IgD-negative memory B cell (primary cell): ENCODE measurements at regions not wholly inside any gene's neighbourhood (a gene's known extent, or its start where the extent isn't known, plus 50 kb on each side); places are given as distances from the start of the nearest gene placed in this dataset.
A peak's percentile ranks its signal among the peaks of the same experiment; 100 is the strongest.
"Not testable (repeated sequence)": the region's sequence is repeated elsewhere in the genome, so short reads cannot be mapped to it uniquely, and the experiment has no call there.

Experiments used
- H3K27ac Mint-ChIP-seq, 3 donors: one replicate each; pipeline ENCODE4 v1.8.0; 2020 to 2022; ENCODE audit warnings: mild to moderate bottlenecking in 3 of 3, mixed read lengths in 3 of 3, moderate library complexity in 1 of 3
- H3K27me3 Mint-ChIP-seq: one replicate; pipeline ENCODE4 v1.8.0; 2021; ENCODE audit warnings: mixed read lengths
- H3K36me3 Mint-ChIP-seq: one replicate; pipeline ENCODE4 v1.8.0; 2020; ENCODE audit warnings: mild to moderate bottlenecking, mixed read lengths
- H3K4me1 Mint-ChIP-seq, 3 donors: one replicate each; pipeline ENCODE4 v1.8.0; 2020 to 2022; ENCODE audit warnings: mixed read lengths in 3 of 3, mild to moderate bottlenecking in 1 of 3
- H3K4me3 Mint-ChIP-seq, 4 donors: one replicate each; pipeline ENCODE4 v1.8.0; 2020 to 2022; ENCODE audit warnings: mild to moderate bottlenecking in 4 of 4, mixed read lengths in 4 of 4, moderate library complexity in 3 of 4
- H3K9me3 Mint-ChIP-seq, 3 donors: one replicate each; pipeline ENCODE4 v1.8.0; 2020 to 2021; ENCODE audit warnings: mixed read lengths in 3 of 3, mild to moderate bottlenecking in 1 of 3

DNA sequence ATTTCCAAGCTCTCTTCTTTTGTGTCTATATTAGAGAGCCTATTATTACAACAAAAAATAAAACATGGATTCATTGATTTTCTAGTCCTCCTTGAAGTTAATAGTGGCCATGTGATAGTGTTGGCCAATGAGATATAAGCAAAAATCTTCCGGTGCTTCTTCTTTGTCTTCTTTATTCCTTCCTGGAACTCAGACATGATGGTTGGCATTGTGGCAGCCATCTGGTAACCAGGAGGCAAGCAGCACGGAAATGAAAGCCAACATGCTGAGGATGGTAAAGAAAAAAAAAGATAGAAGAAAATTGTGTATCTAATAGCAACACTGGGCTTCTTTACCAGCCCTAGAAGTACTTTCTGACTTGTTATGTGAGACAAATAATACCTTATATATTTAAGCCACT is 50.8 kb upstream of the SEL1L start:
- no peak overlapping the region for H3K4me3 Mint-ChIP-seq

DNA sequence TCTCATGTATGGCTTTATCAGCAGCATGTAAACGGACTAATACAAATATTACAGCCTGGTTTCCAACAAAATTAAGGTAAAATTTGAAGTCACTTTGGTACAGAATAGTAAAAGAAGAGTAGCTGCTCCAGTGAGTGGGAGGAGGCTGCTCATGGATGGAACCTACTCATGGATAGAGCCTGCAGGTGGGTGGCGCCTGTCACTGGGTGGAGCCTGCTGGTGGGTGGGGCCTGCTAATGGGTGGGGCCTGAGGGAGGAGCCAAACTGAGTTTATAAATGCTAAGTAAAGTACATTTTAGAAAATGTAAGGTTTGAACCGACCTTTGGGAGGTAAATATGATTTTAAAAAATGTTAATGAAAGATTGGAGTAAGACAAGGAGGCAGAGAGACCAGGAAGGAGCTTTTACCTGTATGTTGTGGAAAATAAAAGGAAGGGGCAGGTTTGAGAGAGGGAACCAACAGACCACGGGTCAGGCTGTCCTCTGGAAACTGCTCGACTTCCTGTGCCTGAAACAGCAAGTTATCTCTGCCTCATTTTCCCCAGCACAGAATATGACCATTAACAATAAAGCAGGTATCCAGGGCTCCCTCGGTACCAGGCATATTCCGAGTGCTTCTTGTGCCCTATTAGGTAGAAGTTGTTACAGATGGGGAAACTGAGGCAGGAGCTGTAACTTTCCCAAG is 55.9 kb upstream of the SEL1L start:
- peaks cover 2% of the 10 kb centered on the region for H3K27me3 Mint-ChIP-seq
- H3K27ac Mint-ChIP-seq: no peak overlapping the region
- H3K4me1 Mint-ChIP-seq: no peaks in the 10 kb centered on the region
- peaks cover 2% of the 10 kb centered on the region for H3K36me3 Mint-ChIP-seq
- no peak overlapping the region for H3K4me3 Mint-ChIP-seq
- no peaks in the 10 kb centered on the region for H3K9me3 Mint-ChIP-seq

More for the DNA sequence above, 50.8 kb upstream of the SEL1L start:
- peaks cover 1% of the 10 kb centered on the region for H3K27me3 Mint-ChIP-seq
- H3K36me3 Mint-ChIP-seq: no peaks in the 10 kb centered on the region
- H3K27ac Mint-ChIP-seq: no peak overlapping the region
- H3K9me3 Mint-ChIP-seq: peaks cover 0 to 4% (median 0%) of the 10 kb centered on the region in 3 donors
- no peaks in the 10 kb centered on the region for H3K4me1 Mint-ChIP-seq

DNA sequence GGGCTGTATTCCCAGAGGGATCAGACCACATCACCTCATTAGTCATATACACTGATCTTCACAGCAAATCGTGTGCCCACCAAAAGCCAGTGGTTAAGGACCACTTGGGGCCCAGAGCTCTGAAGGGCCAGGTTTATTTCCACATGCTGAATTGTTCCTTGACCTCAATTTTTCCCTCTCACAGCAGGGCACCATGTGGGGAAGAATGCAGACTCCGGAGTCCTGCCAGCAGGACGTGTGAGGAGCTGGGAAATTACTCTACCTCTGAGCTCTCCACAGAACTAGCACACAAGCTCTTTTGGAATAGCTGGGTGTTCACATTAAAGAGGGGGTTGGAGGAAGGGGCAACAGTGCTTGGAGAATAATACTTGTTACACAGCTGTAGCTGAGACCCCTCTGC is 57.6 kb upstream of the SEL1L start:
- peaks cover 4% of the 10 kb centered on the region for H3K27me3 Mint-ChIP-seq
- H3K27ac Mint-ChIP-seq: no peak overlapping the region
- H3K4me3 Mint-ChIP-seq: no peak overlapping the region
- H3K9me3 Mint-ChIP-seq: no peaks in the 10 kb centered on the region
- H3K4me1 Mint-ChIP-seq: no peaks in the 10 kb centered on the region
- peaks cover 2% of the 10 kb centered on the region for H3K36me3 Mint-ChIP-seq

DNA sequence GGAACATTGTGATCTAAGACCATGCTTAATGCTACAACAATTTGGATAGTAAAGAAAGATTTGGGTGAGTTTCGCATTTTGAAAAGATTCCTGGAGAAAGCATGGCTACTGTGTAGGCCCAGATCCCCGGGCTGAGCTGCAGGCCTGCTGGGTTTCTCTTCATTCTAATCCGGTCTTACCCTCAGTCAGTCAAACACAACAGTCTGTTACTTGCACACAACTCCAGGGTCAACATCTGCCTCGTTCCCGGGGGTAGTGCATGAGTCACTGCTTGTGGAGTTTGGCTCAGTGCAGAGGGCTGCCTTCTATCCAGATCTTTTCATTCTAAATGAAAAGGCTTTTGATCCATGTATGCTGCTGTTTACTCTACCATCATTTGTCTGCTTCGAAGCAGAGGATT is 60.4 kb upstream of the SEL1L start:
- Mint-ChIP-seq H3K27me3 (peaks cover 4% of the 10 kb centered on the region), H3K4me3 (no peak overlapping the region), H3K27ac (no peak overlapping the region), H3K36me3 (peaks cover 2% of the 10 kb centered on the region), H3K9me3 (no peaks in the 10 kb centered on the region), H3K4me1 (no peaks in the 10 kb centered on the region)

DNA sequence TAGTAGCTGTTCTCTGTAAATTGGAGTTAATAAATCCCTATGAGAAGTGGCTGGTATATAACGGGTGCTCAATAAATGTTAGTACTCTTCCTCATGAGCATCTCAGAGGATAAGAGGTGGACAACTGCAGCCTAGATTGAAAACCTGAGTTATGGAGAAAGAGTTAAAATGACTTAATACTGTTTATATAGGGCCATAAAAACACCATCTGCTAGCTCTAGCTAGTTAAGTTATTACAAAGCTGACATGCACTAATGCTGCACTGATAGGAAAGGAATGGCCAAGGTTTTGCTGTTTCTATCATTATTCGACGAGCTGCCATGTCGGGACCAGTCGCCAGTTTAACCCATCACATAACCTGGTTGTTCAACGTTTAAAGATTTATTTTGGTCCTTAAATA is 72.0 kb upstream of the SEL1L start:
- peaks cover 0 to 1% (median 0%) of the 10 kb centered on the region in 3 donors for H3K4me1 Mint-ChIP-seq
- peaks cover 2% of the 10 kb centered on the region for H3K36me3 Mint-ChIP-seq
- peaks cover 0 to 1% (median 0%) of the 10 kb centered on the region in 3 donors for H3K9me3 Mint-ChIP-seq
- H3K27ac Mint-ChIP-seq: no peak overlapping the region
- H3K4me3 Mint-ChIP-seq: no peak overlapping the region
- no peaks in the 10 kb centered on the region for H3K27me3 Mint-ChIP-seq

DNA sequence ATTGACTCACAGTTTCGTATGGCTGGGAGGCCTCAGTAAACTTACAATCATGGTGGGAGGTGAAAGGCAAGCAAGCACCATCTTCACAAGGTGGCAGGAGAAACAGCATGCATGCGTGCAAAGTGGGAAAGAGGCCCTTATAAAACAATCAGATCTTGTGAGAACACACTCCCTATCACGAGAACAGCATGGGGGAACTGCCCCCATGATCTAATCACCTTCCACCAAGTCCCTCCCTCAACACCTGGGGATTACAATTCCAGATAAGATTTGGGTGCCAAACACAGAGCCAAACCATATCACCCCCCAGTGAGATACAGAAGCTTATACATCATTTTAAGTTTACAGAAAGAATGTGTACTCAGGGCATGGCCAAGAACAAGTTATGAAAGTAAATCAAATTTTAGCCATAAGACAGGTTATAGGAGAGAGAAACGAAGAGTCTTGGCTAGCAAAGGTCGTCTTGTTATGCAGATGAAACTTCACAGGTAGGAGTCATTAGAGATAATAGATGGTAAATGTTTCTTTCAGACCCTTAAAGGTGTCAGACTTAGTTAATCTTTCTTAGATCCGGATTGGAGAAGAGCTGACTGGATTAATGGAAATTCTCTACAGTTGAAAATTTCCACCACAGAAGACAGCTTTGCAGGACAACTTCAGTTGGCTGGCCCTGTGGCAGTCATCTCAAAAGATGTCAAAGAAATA is 79.8 kb upstream of the SEL1L start:
- Mint-ChIP-seq H3K27ac (no peak overlapping the region), H3K4me1 (no peaks in the 10 kb centered on the region), H3K4me3 (peak overlapping the region in 1 of 4 donors; percentile 11), H3K9me3 (peaks cover 0 to 4% (median 1%) of the 10 kb centered on the region in 3 donors), H3K36me3 (no peaks in the 10 kb centered on the region), H3K27me3 (no peaks in the 10 kb centered on the region)

DNA sequence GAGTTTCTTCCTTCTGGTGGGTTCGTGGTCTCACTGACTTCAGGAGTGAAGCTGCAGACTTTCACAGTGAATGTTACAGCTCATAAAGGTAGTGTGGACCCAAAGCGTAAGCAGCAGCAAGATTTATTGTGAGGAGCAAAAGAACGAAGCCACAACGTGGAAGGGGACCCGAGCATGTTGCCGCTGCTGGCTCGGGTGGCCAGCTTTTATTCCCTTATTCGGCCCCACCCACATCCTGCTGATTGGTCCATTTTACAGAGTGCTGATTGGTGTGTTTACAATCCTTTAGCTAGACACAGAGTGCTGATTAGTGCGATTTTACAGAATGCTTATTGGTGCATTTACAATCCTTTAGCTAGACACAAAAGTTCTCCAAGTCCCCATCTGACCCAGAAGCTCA is 80.6 kb upstream of the SEL1L start:
- not testable (repeated sequence) for H3K27me3 Mint-ChIP-seq, H3K9me3 Mint-ChIP-seq, H3K4me1 Mint-ChIP-seq, H3K36me3 Mint-ChIP-seq, H3K4me3 Mint-ChIP-seq, H3K27ac Mint-ChIP-seq

DNA sequence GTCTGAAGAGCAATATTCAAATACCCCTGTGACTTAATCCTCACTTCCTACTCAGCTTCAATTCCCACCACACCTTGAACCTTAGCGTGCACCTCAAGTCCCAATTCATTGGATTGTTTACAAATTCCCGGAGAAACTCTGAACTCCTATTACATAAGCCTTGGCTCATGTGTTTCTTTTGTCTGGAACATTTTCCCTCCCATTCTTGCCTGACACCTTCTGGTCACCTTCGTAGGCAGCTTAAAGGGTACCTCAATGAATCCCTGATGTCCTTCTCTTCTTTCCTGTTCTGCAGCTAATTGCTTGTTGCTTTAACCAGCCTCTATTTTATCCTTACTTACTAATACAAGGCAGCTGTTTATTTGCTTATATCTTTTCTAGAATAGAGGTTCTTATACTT is 85.0 kb upstream of the SEL1L start:
- H3K27me3 Mint-ChIP-seq: no peaks in the 10 kb centered on the region
- H3K9me3 Mint-ChIP-seq: peaks cover 0 to 4% (median 2%) of the 10 kb centered on the region in 3 donors
- H3K27ac Mint-ChIP-seq: no peak overlapping the region
- no peaks in the 10 kb centered on the region for H3K36me3 Mint-ChIP-seq
- no peak overlapping the region for H3K4me3 Mint-ChIP-seq
- H3K4me1 Mint-ChIP-seq: no peaks in the 10 kb centered on the region

DNA sequence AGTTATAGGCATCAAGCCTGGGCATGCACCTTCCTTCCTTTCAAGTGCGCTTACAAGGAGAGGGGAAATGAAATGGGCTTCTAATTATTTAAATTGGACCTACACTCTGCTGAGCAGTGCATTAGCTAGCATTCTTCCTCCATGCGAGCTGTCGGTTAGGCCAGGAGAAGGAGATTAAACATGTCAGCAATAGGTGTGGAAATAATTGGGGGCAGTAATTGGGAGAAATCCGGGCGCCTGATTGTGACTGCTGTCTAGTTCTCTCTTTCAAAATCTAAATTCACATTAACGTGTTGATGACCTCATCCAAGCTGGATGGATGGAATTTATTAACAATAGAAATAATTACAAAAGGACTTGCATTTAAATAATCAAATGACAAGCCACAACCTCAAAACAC is 86.2 kb upstream of the SEL1L start:
- Mint-ChIP-seq H3K4me1 (no peaks in the 10 kb centered on the region), H3K27ac (no peak overlapping the region), H3K4me3 (no peak overlapping the region), H3K9me3 (peaks cover 0 to 4% (median 2%) of the 10 kb centered on the region in 3 donors), H3K27me3 (no peaks in the 10 kb centered on the region), H3K36me3 (no peaks in the 10 kb centered on the region)

DNA sequence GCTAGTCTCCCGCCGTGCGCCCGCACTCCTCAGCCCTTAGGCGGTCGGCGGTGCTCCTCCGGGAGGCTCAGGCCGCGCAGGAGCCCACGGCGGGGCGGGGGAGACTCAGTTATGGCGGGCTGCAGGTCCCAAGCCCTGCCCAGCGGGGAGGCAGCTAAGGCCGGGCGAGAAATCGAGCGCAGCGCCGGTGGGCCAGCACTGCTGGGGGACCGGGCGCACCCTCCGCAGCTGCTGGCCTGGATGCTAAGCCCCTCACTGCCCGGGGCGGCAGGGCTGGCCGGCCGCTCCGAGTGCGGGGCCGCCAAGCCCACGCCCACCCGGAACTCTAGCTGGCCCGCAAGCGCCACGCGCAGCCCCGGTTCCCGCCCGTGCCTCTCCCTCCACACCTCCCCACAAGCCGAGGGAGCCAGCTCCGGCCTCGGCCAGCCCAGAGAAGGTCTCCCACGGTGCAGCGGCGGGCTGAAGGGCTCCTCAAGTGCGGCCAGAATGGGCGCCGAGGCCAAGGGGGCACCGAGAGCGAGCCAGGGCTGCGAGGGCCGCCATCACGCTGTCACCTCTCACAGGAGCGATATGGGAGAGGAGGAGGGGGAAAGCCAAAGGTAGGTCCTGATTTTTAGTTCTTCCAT is 90.2 kb upstream of the SEL1L start:
- not testable (repeated sequence) for H3K36me3 Mint-ChIP-seq, H3K4me1 Mint-ChIP-seq, H3K9me3 Mint-ChIP-seq, H3K4me3 Mint-ChIP-seq, H3K27ac Mint-ChIP-seq, H3K27me3 Mint-ChIP-seq

DNA sequence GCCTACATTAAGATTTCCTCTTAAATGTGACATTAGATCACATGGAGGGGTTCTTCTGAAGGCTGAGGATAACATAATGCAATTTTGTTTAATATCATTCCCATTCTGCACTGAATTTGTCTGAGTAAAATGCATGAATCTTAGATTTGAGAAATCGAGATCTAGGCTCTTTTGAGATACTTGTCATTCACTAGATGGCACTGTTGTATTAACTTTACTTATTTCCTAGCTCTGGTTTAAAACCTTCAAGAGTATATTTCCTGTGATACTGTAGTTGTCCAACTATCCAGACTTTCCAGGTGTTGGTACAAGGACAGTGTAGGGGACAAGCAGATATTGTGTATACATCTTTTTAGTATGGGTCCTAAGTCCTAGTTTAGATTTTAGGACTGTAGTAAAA is 91.7 kb upstream of the SEL1L start:
- H3K27me3 Mint-ChIP-seq: no peaks in the 10 kb centered on the region
- peak overlapping the region in 1 of 3 donors; percentile 4 for H3K27ac Mint-ChIP-seq
- no peak overlapping the region for H3K4me3 Mint-ChIP-seq
- peaks cover 0 to 2% (median 0%) of the 10 kb centered on the region in 3 donors for H3K9me3 Mint-ChIP-seq
- no peaks in the 10 kb centered on the region for H3K36me3 Mint-ChIP-seq
- no peaks in the 10 kb centered on the region for H3K4me1 Mint-ChIP-seq

DNA sequence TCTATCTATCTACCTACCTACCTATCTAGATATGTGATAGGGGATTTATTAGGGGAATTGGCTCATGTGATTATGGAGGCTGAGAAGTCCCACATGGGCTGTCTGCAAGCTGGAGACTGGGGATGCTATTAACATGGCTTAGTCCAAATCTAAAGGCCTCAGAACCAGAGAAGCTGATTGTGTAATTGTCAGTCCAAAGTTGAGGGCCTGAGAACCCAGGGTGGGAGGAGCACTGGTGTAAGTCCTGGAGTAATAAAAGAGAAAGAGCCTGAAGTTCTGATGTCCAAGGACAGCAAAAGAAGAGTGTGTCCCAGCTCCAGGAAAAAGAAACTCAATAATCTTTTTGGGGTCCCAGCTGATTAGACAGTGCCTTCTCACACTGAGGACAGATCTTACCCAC is 98.5 kb upstream of the SEL1L start:
- Mint-ChIP-seq H3K27me3 (no peaks in the 10 kb centered on the region), H3K4me1 (no peaks in the 10 kb centered on the region), H3K36me3 (peaks cover 3% of the 10 kb centered on the region), H3K27ac (no peak overlapping the region), H3K4me3 (no peak overlapping the region), H3K9me3 (no peaks in the 10 kb centered on the region)

DNA sequence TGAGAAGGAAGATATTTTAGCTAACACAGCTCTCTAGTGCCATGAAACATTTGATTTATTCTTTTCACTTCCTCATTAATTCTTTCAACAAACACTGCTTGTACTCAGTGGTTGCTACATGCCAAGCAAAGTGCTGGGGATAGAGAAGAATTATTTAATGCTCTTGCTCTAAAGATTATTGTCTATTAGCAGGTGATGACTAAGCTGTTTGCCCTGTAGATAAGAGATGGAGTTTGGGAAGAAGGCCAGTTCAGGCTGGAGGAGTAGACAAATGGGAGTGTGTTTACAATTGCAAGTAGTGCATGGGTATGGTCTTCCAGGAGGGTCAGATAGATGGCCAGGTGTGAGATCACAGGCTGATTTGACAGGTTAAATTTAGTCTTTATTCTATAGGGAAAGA is 99.8 kb upstream of the SEL1L start:
- H3K9me3 Mint-ChIP-seq: no peaks in the 10 kb centered on the region
- peaks cover 3% of the 10 kb centered on the region for H3K36me3 Mint-ChIP-seq
- no peak overlapping the region for H3K4me3 Mint-ChIP-seq
- no peaks in the 10 kb centered on the region for H3K27me3 Mint-ChIP-seq
- H3K27ac Mint-ChIP-seq: no peak overlapping the region
- no peaks in the 10 kb centered on the region for H3K4me1 Mint-ChIP-seq

DNA sequence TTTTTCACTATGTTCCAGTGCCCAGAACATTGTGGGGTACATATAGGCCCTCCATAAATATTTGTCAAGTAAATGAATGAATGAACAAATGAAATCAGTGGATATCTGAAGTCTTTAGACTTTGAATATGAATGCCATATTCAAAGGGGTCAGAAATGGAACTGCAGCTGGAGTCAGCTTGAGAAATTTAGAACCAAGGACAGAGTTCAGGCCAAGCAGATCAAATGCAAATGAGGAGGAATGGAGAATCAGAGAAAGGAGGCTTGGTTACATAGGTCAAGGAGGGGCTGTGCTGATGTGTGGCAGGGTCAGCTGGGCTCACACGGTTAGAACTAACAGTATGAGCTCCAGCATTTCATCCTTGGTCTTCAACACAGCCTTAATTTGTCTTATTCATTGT is 104.0 kb upstream of the SEL1L start:
- H3K36me3 Mint-ChIP-seq: no peaks in the 10 kb centered on the region
- H3K9me3 Mint-ChIP-seq: no peaks in the 10 kb centered on the region
- no peak overlapping the region for H3K27ac Mint-ChIP-seq
- no peak overlapping the region for H3K4me3 Mint-ChIP-seq
- H3K4me1 Mint-ChIP-seq: no peaks in the 10 kb centered on the region
- H3K27me3 Mint-ChIP-seq: peaks cover 1% of the 10 kb centered on the region

DNA sequence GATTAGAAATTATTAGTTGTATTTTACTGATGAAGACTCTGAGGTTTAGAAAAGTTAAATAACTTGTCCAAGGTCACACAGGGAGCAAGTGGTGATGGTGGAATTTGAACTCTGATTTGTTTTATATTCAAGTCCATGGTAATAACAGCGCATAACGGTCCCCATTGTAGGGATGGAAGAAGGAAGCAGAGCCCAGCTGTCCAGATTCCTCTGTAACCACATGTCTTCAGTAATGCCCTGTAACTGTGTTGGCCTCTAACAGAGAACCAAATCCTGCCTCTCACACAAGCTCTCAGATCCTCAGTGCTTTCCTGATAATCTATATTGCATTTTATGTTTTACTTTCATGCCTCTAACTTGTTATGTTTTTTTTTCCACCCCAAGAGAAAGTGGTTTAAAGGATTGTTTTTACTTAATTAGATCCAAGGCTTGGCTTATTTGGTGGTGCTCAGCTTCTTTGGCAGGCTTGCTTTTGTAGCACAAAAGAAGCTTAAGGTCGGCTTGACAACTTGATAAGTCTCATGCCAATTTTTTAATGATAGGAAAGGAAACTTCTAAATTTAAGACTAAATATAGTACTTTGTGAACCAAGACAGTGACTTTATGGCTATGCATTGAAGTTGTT is 105.1 kb upstream of the SEL1L start:
- H3K4me1 Mint-ChIP-seq: no peaks in the 10 kb centered on the region
- no peak overlapping the region for H3K27ac Mint-ChIP-seq
- H3K4me3 Mint-ChIP-seq: no peak overlapping the region
- peaks cover 3% of the 10 kb centered on the region for H3K27me3 Mint-ChIP-seq
- H3K36me3 Mint-ChIP-seq: no peaks in the 10 kb centered on the region
- H3K9me3 Mint-ChIP-seq: no peaks in the 10 kb centered on the region
